PC-9 (cell line): ENCODE measurements at regions not wholly inside any gene's neighbourhood (a gene's known extent, or its start where the extent isn't known, plus 50 kb on each side); places are given as distances from the start of the nearest gene placed in this dataset.

Experiments
- BruUV-seq: library from RNA; stranded (reverse); fragments of 400-500 nt; replicated peaks from 2 replicates; lab custom pipeline; 2021; lab: Mats Ljungman, UMichigan
- CTCF ChIA-PET: fragments of 300-600 bp; sonication (Branson Sonifier 250); formaldehyde crosslinking; loops from one replicate; lab custom pipeline; 2022; ENCODE audit warnings: antibody characterized with exemption; lab: Charles Lee
- POLR2A ChIA-PET: fragments of 300-600 bp; sonication (Branson Sonifier 250); formaldehyde crosslinking; loops from one replicate; lab custom pipeline; 2022; ENCODE audit warnings: antibody characterized with exemption; ENCODE audit not compliant: unreplicated experiment; lab: Charles Lee
- DNase-seq, 2 experiments: peaks; one replicate each; pipeline versions ENCODE4 v3.0.0 to v3.0.0-alpha.2; 2015 to 2022; ENCODE audit warnings: mixed read lengths in 1 of 2
- H2AFZ ChIP-seq: fragments of 200-600 bp; sonication (generic); 2 replicates; pipeline ENCODE4 v1.8.1; 2017; ENCODE audit warnings: antibody characterized with exemption
- H3F3A ChIP-seq: fragments of 200-600 bp; sonication (generic); 2 replicates; pipeline ENCODE4 v1.8.1; 2017; ENCODE audit warnings: antibody characterized with exemption, mild to moderate bottlenecking, low read depth; ENCODE audit not compliant: insufficient read depth
- H3K27ac ChIP-seq: fragments of 200-600 bp; sonication (generic); 2 replicates; pipeline ENCODE4 v1.6.1; 2016; ENCODE audit warnings: mixed run types
- H3K27me3 ChIP-seq: fragments of 200-600 bp; sonication (generic); 2 replicates; pipeline ENCODE4 v1.6.1; 2016; ENCODE audit warnings: low read depth, mixed run types; ENCODE audit not compliant: insufficient read depth
- H3K36me3 ChIP-seq: fragments of 200-600 bp; sonication (generic); 2 replicates; pipeline ENCODE4 v1.6.1; 2016; ENCODE audit warnings: low read depth, mixed run types
- H3K4me1 ChIP-seq: fragments of 200-600 bp; sonication (generic); replicated peaks from 2 replicates; pipeline ENCODE4 v1.6.1; 2016; ENCODE audit warnings: mixed run types; ENCODE audit not compliant: insufficient read depth
- H3K4me2 ChIP-seq: fragments of 200-600 bp; sonication (generic); 2 replicates; pipeline ENCODE4 v1.6.1; 2017; ENCODE audit warnings: mixed run types
- H3K4me3 ChIP-seq: fragments of 200-600 bp; sonication (generic); 2 replicates; pipeline ENCODE4 v1.6.1; 2016; ENCODE audit warnings: mixed run types
- H3K79me2 ChIP-seq: fragments of 200-600 bp; sonication (generic); 2 replicates; pipeline ENCODE4 v1.6.1; 2017; ENCODE audit warnings: low read depth, mixed run types
- H3K9me2 ChIP-seq: fragments of 200-600 bp; sonication (generic); 2 replicates; pipeline ENCODE4 v1.8.1; 2017; ENCODE audit warnings: mild to moderate bottlenecking; ENCODE audit not compliant: insufficient read depth
- H3K9me3 ChIP-seq: fragments of 200-600 bp; sonication (generic); 2 replicates; pipeline ENCODE4 v1.8.1; 2016; ENCODE audit warnings: low read depth; ENCODE audit not compliant: insufficient read depth
- H4K20me1 ChIP-seq: fragments of 200-600 bp; sonication (generic); 2 replicates; pipeline ENCODE4 v1.8.1; 2017; ENCODE audit not compliant: insufficient read depth
- EZH2 ChIP-seq: fragments of 200-600 bp; sonication (generic); IDR thresholded peaks from 2 replicates; pipeline ENCODE4 v1.8.0; 2017; ENCODE audit warnings: antibody characterized with exemption, low read depth
- intact Hi-C: fragments of 100-400 bp; cut with micrococcal nuclease; formaldehyde crosslinking; loops from one replicate; pipeline ENCODE4 v1.10.0; 2022; ENCODE audit not compliant: unreplicated experiment
- TF ChIP-seq, protein P1 (sequence below): fragments of 200-600 bp; sonication (generic); conservative IDR thresholded peaks from 2 replicates; pipeline ENCODE4 v1.6.1; 2017; ENCODE audit warnings: mixed run types, antibody characterized with exemption, mild to moderate bottlenecking, moderate library complexity

DNA sequence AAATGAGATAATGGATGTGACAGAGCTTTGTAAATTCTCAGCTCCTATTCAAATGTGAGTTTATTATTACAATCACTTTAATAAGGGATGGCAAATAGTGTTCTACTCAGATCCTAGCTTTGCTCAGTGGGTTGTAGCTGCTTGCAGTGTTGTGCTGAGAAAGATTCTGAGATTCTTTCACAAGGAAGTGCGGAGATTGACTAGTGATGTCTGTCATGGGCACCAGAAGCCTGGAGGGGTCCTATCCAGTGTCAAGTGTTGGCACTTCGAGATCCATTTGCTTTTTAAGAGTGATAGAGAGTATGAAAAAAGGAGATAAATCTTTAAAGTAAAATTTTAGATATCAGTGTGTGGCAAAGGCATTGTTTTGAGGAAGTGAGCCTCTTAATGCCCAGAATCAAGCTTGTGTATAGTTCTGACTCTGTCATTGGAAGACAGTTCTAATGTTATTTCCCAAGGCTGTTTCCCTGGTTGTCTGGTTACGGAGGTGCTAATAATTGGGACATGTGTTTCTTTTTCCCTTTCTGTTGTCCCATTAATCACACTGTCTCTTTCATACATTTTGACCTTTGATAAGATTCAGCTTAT is 181.7 kb upstream of the SPRED2 start:
- ChIA-PET CTCF (no interaction called here), POLR2A (interaction anchor here (0.5 kb wide), 1 partner anchor 1090 kb away, joined by 3 read pairs; the partner anchor contains the start of gene AFTPH)
- Histone ChIP-seq H3K4me3 (no peak overlapping the region), H3K36me3 (no peaks in the 10 kb centered on the region), H3K4me2 (no peak overlapping the region), H3K4me1 (peaks cover 27% of the 10 kb centered on the region), H2AFZ (no peak overlapping the region), H3K79me2 (no peaks in the 10 kb centered on the region), H3F3A (peaks cover 16% of the 10 kb centered on the region; the same call in 1 of the 2 replicates), H3K27me3 (no peaks in the 10 kb centered on the region), H4K20me1 (no peaks in the 10 kb centered on the region), H3K9me3 (no peaks in the 10 kb centered on the region), H3K9me2 (no peaks in the 10 kb centered on the region), H3K27ac (no peak overlapping the region)
- no peak for DNase-seq
- intact Hi-C loops, result no loop called here
- BruUV-seq, result no TSS peak
- TF ChIP-seq, protein P1, sequence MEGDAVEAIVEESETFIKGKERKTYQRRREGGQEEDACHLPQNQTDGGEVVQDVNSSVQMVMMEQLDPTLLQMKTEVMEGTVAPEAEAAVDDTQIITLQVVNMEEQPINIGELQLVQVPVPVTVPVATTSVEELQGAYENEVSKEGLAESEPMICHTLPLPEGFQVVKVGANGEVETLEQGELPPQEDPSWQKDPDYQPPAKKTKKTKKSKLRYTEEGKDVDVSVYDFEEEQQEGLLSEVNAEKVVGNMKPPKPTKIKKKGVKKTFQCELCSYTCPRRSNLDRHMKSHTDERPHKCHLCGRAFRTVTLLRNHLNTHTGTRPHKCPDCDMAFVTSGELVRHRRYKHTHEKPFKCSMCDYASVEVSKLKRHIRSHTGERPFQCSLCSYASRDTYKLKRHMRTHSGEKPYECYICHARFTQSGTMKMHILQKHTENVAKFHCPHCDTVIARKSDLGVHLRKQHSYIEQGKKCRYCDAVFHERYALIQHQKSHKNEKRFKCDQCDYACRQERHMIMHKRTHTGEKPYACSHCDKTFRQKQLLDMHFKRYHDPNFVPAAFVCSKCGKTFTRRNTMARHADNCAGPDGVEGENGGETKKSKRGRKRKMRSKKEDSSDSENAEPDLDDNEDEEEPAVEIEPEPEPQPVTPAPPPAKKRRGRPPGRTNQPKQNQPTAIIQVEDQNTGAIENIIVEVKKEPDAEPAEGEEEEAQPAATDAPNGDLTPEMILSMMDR, result no peak
- no peak for TF ChIP-seq EZH2

DNA sequence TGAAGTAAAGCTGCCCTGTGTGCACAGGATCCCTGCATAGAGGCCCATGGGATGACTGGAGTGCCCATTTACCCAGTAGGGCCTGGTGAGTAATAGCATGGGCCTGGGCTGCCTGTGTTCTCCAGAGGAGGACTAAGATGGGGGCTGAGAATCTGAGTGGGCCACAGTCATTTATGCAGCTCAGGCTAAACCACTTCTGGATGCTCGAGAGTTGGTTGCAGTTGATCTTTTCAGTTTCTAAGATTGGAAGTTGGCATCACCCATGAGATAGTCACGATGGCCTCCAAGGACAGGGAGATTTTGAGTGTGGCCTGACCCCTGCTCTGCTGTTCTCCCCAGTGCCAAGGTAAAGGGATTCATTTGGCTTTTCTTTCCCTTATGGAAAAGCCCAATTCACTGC is 179.1 kb upstream of the SPRED2 start:
- no peak overlapping the region for H3K4me2 ChIP-seq
- H3K4me3 ChIP-seq, result no peak overlapping the region
- no peaks in the 10 kb centered on the region for H4K20me1 ChIP-seq

DNA sequence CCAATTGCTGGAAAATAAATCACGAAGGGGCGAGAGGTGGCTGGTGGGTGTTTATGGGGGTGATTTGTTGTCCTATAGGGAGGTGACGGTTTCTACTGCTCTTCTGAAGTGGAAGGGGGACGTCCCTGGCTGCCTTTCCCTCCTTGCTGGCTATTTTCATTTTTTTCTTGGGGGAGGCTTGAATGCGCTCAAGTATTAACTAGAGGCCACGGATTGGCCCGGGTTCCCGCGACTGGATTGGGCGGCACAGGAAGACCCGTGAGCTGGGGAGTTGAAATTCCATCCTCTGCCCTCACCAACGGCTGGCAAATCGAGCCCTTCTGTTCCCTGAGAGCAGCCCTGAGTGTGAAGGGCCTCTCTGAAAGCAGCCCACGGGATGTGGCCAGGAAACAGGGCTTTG is 176.5 kb upstream of the SPRED2 start:
- ChIA-PET POLR2A (no interaction called here), CTCF (no interaction called here)
- H3K4me1 ChIP-seq, result peaks cover 33% of the 10 kb centered on the region
- no peaks in the 10 kb centered on the region for H3K36me3 ChIP-seq
- no peaks in the 10 kb centered on the region for H3K79me2 ChIP-seq
- H3K4me3 ChIP-seq, result no peak overlapping the region
- no peak for TF ChIP-seq EZH2
- TF ChIP-seq, protein P1, result no peak
- peaks cover 16% of the 10 kb centered on the region; the same call in 1 of the 2 replicates for H3F3A ChIP-seq
- DNase-seq, result no peak
- no peaks in the 10 kb centered on the region for H3K27me3 ChIP-seq
- no peaks in the 10 kb centered on the region for H4K20me1 ChIP-seq
- intact Hi-C loops, result no loop called here
- H2AFZ ChIP-seq, result no peak overlapping the region
- no peaks in the 10 kb centered on the region for H3K9me3 ChIP-seq
- H3K27ac ChIP-seq, result no peak overlapping the region
- no TSS peak for BruUV-seq
- H3K9me2 ChIP-seq, result no peaks in the 10 kb centered on the region
- no peak overlapping the region for H3K4me2 ChIP-seq

More for the DNA sequence above, 179.1 kb upstream of the SPRED2 start:
- H3F3A ChIP-seq, result peaks cover 16% of the 10 kb centered on the region; the same call in 1 of the 2 replicates
- H3K36me3 ChIP-seq, result no peaks in the 10 kb centered on the region
- no TSS peak for BruUV-seq
- DNase-seq, result no peak
- H3K9me2 ChIP-seq, result no peaks in the 10 kb centered on the region
- H3K9me3 ChIP-seq, result no peaks in the 10 kb centered on the region
- H3K79me2 ChIP-seq, result no peaks in the 10 kb centered on the region
- H3K4me1 ChIP-seq, result peaks cover 27% of the 10 kb centered on the region
- no peaks in the 10 kb centered on the region for H3K27me3 ChIP-seq
- H2AFZ ChIP-seq, result no peak overlapping the region
- ChIA-PET POLR2A (no interaction called here), CTCF (no interaction called here)
- H3K27ac ChIP-seq, result no peak overlapping the region
- intact Hi-C loops, result no loop called here
- no peak for TF ChIP-seq EZH2
- TF ChIP-seq, protein P1, result no peak
